ENCODE measurements at regions not wholly inside any gene's neighbourhood (a gene's known extent, or its start where the extent isn't known, plus 50 kb on each side); places are given as distances from the start of the nearest gene placed in this dataset.
"Not testable (repeated sequence)": the region's sequence is repeated elsewhere in the genome, so short reads cannot be mapped to it uniquely, and the experiment has no call there.

- no peak overlapping the region for H3K27ac ChIP-seq (ENCODE audit: control insufficient read depth, insufficient read depth, low read length)
- H3K27me3 ChIP-seq (ENCODE audit: control insufficient read depth, extremely low read depth, insufficient read depth, low read length): no peaks in the 10 kb centered on the region
- H3K4me2 ChIP-seq (ENCODE audit: control insufficient read depth, extremely low read depth, insufficient read depth, low read depth, low read length): no peak overlapping the region
- dilution Hi-C loops (cut with MboI; ENCODE audit: extremely low pct_ligation_motif_present, low sequenced_read_pairs): no loop called here
- DNase-seq (ENCODE audit: low read depth, low spot score): no peak
- no peaks in the 10 kb centered on the region for H3K4me1 ChIP-seq (ENCODE audit: control insufficient read depth, extremely low read depth, insufficient read depth, low read length)
- no peaks in the 10 kb centered on the region for H3K9me1 ChIP-seq (ENCODE audit: control insufficient read depth, extremely low read depth, insufficient read depth, low read length)
- no peak for FAIRE-seq
- H3K9me3 ChIP-seq (ENCODE audit: control insufficient read depth, low read depth, low read length): peaks cover 2% of the 10 kb centered on the region
- no peaks in the 10 kb centered on the region for H3K36me3 ChIP-seq (ENCODE audit: control insufficient read depth in 2 of 2, extremely low read depth in 1 of 2, insufficient read depth in 2 of 2, low read length in 2 of 2)
- H3K9ac ChIP-seq (ENCODE audit: control insufficient read depth, extremely low read depth, insufficient read depth, low read length): no peak overlapping the region
- H3K4me3 ChIP-seq (ENCODE audit: control insufficient read depth in 2 of 3, extremely low read depth in 1 of 3, insufficient read depth in 2 of 3, low read depth in 1 of 3, low read length in 3 of 3): no peak overlapping the region
- H2AFZ ChIP-seq (ENCODE audit: control insufficient read depth, low read length): no peak overlapping the region
- no peaks in the 10 kb centered on the region for H3K79me2 ChIP-seq (ENCODE audit: control insufficient read depth, insufficient read depth, low read length)
- no peaks in the 10 kb centered on the region for H4K20me1 ChIP-seq (ENCODE audit: control insufficient read depth, extremely low read depth, insufficient read depth, low read length)
- no peak for TF ChIP-seq EZH2 (IDR thresholded peaks at IDR 0.05; ENCODE audit: low read length)
- no peak for TF ChIP-seq CTCF (optimal IDR thresholded peaks at IDR 0.05 in 1 of 3, IDR thresholded peaks at IDR 0.05 in 1 of 3, conservative IDR thresholded peaks at IDR 0.05 in 1 of 3; ENCODE audit: extremely low read depth in 1 of 3, insufficient read depth in 2 of 3, low read length in 3 of 3)
Observed at GRCh38 chr19:32082028-32082427, 263.4 kb upstream of the ZNF507 start.

- H3K4me2 ChIP-seq (ENCODE audit: control insufficient read depth, extremely low read depth, insufficient read depth, low read depth, low read length); FAIRE-seq; dilution Hi-C loops (cut with MboI; ENCODE audit: extremely low pct_ligation_motif_present, low sequenced_read_pairs); H3K79me2 ChIP-seq (ENCODE audit: control insufficient read depth, insufficient read depth, low read length); H3K4me3 ChIP-seq (ENCODE audit: control insufficient read depth in 2 of 3, extremely low read depth in 1 of 3, insufficient read depth in 2 of 3, low read depth in 1 of 3, low read length in 3 of 3); H3K27ac ChIP-seq (ENCODE audit: control insufficient read depth, insufficient read depth, low read length); H3K27me3 ChIP-seq (ENCODE audit: control insufficient read depth, extremely low read depth, insufficient read depth, low read length); H3K9ac ChIP-seq (ENCODE audit: control insufficient read depth, extremely low read depth, insufficient read depth, low read length); H3K9me1 ChIP-seq (ENCODE audit: control insufficient read depth, extremely low read depth, insufficient read depth, low read length); H4K20me1 ChIP-seq (ENCODE audit: control insufficient read depth, extremely low read depth, insufficient read depth, low read length); H3K36me3 ChIP-seq (ENCODE audit: control insufficient read depth in 2 of 2, extremely low read depth in 1 of 2, insufficient read depth in 2 of 2, low read length in 2 of 2); DNase-seq (ENCODE audit: low read depth, low spot score); H3K9me3 ChIP-seq (ENCODE audit: control insufficient read depth, low read depth, low read length); H3K4me1 ChIP-seq (ENCODE audit: control insufficient read depth, extremely low read depth, insufficient read depth, low read length); H2AFZ ChIP-seq (ENCODE audit: control insufficient read depth, low read length): not testable (repeated sequence)
Observed at GRCh38 chr19:32084756-32085363, 260.6 kb upstream of the ZNF507 start.

GRCh38 chr19:32091241-32091640 is 254.2 kb upstream of the ZNF507 start:
- Histone ChIP-seq H3K4me2 (ENCODE audit: control insufficient read depth, extremely low read depth, insufficient read depth, low read depth, low read length) (no peak overlapping the region), H3K4me1 (ENCODE audit: control insufficient read depth, extremely low read depth, insufficient read depth, low read length) (no peaks in the 10 kb centered on the region), H3K9ac (ENCODE audit: control insufficient read depth, extremely low read depth, insufficient read depth, low read length) (no peak overlapping the region), H3K9me1 (ENCODE audit: control insufficient read depth, extremely low read depth, insufficient read depth, low read length) (no peaks in the 10 kb centered on the region), H3K27ac (ENCODE audit: control insufficient read depth, insufficient read depth, low read length) (no peak overlapping the region), H4K20me1 (ENCODE audit: control insufficient read depth, extremely low read depth, insufficient read depth, low read length) (no peaks in the 10 kb centered on the region), H3K27me3 (ENCODE audit: control insufficient read depth, extremely low read depth, insufficient read depth, low read length) (no peaks in the 10 kb centered on the region), H3K79me2 (ENCODE audit: control insufficient read depth, insufficient read depth, low read length) (no peaks in the 10 kb centered on the region), H3K36me3 (ENCODE audit: control insufficient read depth in 2 of 2, extremely low read depth in 1 of 2, insufficient read depth in 2 of 2, low read length in 2 of 2) (no peaks in the 10 kb centered on the region), H3K4me3 (ENCODE audit: control insufficient read depth in 2 of 3, extremely low read depth in 1 of 3, insufficient read depth in 2 of 3, low read depth in 1 of 3, low read length in 3 of 3) (no peak overlapping the region), H3K9me3 (ENCODE audit: control insufficient read depth, low read depth, low read length) (peaks cover 16% of the 10 kb centered on the region), H2AFZ (ENCODE audit: control insufficient read depth, low read length) (no peak overlapping the region)
- FAIRE-seq (no peak), DNase-seq (ENCODE audit: low read depth, low spot score) (no peak)
- dilution Hi-C loops (cut with MboI; ENCODE audit: extremely low pct_ligation_motif_present, low sequenced_read_pairs): no loop called here
- TF ChIP-seq CTCF (optimal IDR thresholded peaks at IDR 0.05 in 1 of 3, IDR thresholded peaks at IDR 0.05 in 1 of 3, conservative IDR thresholded peaks at IDR 0.05 in 1 of 3; ENCODE audit: extremely low read depth in 1 of 3, insufficient read depth in 2 of 3, low read length in 3 of 3): no peak
- TF ChIP-seq EZH2 (IDR thresholded peaks at IDR 0.05; ENCODE audit: low read length): no peak

Measured in keratinocyte (primary cell).